Thyroid gland (tissue), 4 donors: ENCODE measurements at regions not wholly inside any gene's neighbourhood (a gene's known extent, or its start where the extent isn't known, plus 50 kb on each side); places are given as distances from the start of the nearest gene placed in this dataset.

Experiments used
- POLR2A ChIP-seq, 2 donors: fragments of 450-650 bp; IDR thresholded peaks; one replicate each; pipeline ENCODE4 v1.6.1; 2017; ENCODE audit warnings: antibody characterized with exemption in 2 of 2, mild to moderate bottlenecking in 2 of 2, moderate library complexity in 1 of 2
- TF ChIP-seq, protein P1 (sequence below), 6 experiments: fragments of 200-600 bp in 3 of 6; fragments of 450-650 bp in 3 of 6; sonication (generic) in 3 of 6; IDR thresholded peaks; one replicate each; pipeline ENCODE4 v1.5.1; 2016 to 2019; ENCODE audit warnings: antibody characterized with exemption in 6 of 6, mild to moderate bottlenecking in 2 of 6, inconsistent platforms in 1 of 6, moderate library complexity in 1 of 6

DNA sequence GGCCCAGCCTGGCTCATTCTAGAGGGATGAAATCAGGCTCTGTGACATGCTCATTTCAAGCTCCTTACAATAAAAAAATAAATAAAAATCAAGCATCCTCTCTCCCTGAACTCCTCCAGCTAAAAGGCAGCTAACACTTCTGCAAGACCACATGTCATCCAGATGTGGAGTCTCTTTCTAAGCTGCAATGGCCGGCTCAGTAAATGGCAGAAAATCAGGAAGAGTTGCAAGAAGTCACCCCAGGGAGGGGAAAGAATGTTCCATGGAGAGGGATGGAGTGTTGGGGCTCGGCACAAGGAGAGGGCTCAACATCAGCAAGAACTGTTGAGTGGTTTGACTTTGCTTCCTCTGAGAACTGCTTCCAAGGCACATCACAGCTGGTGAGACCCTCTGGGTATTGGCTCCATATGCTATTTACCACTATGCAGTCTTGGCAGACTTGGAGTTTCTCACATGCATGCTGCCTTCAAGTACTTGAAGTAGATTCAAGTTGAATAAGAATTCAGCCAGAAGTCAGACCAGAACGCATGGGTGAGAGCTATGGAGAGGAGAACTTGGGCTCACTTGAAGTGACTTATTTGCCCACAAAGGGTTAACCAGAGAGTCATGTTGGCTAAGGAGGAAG is 689.0 kb downstream of the NTRK3 start:
- TF ChIP-seq, protein P1, sequence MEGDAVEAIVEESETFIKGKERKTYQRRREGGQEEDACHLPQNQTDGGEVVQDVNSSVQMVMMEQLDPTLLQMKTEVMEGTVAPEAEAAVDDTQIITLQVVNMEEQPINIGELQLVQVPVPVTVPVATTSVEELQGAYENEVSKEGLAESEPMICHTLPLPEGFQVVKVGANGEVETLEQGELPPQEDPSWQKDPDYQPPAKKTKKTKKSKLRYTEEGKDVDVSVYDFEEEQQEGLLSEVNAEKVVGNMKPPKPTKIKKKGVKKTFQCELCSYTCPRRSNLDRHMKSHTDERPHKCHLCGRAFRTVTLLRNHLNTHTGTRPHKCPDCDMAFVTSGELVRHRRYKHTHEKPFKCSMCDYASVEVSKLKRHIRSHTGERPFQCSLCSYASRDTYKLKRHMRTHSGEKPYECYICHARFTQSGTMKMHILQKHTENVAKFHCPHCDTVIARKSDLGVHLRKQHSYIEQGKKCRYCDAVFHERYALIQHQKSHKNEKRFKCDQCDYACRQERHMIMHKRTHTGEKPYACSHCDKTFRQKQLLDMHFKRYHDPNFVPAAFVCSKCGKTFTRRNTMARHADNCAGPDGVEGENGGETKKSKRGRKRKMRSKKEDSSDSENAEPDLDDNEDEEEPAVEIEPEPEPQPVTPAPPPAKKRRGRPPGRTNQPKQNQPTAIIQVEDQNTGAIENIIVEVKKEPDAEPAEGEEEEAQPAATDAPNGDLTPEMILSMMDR (IDR thresholded peaks at IDR 0.05): no peak
- TF ChIP-seq POLR2A (IDR thresholded peaks at IDR 0.05): no peak
